Peyer's patch (tissue), 4 donors: ENCODE measurements at regions not wholly inside any gene's neighbourhood (a gene's known extent, or its start where the extent isn't known, plus 50 kb on each side); places are given as distances from the start of the nearest gene placed in this dataset.
"Not testable (repeated sequence)": the region's sequence is repeated elsewhere in the genome, so short reads cannot be mapped to it uniquely, and the experiment has no call there.

Experiments
- DNase-seq, 3 donors: peaks; one replicate each; pipeline ENCODE4 v3.0.0-alpha.2; 2017 to 2019
- H3K27ac ChIP-seq, 4 donors: fragments of 200-600 bp; sonication (generic); one replicate each; pipeline ENCODE4 v1.5.1; 2016 to 2019
- H3K27me3 ChIP-seq, 2 donors: fragments of 200-600 bp; sonication (generic); one replicate each; pipeline ENCODE4 v1.5.1; 2019
- H3K36me3 ChIP-seq, 3 donors: fragments of 200-600 bp; sonication (generic); one replicate each; pipeline ENCODE4 v1.5.1; 2016 to 2019
- H3K4me1 ChIP-seq, 4 donors: fragments of 200-600 bp; sonication (generic); one replicate each; pipeline ENCODE4 v1.5.1; 2016 to 2019
- H3K4me3 ChIP-seq, 4 donors: fragments of 200-600 bp; sonication (generic); 1 replicate in 3 of 4; 2 replicates in 1 of 4; pipeline ENCODE4 v1.5.1; 2016 to 2019; ENCODE audit warnings: mild to moderate bottlenecking in 1 of 4
- H3K9me3 ChIP-seq, 4 donors: fragments of 200-600 bp; sonication (generic); one replicate each; pipeline ENCODE4 v1.5.1; 2016 to 2019; ENCODE audit warnings: mild to moderate bottlenecking in 1 of 4
- CTCF ChIP-seq, 6 experiments: fragments of 450-650 bp in 4 of 6; fragments of 200-600 bp in 2 of 6; sonication (generic) in 1 of 6; IDR thresholded peaks; one replicate each; pipeline ENCODE4 v1.5.1; 2017 to 2019; ENCODE audit warnings: antibody characterized with exemption in 6 of 6, mild to moderate bottlenecking in 3 of 6, moderate library complexity in 1 of 6
- POLR2A ChIP-seq, 2 donors: fragments of 450-650 bp; IDR thresholded peaks; one replicate each; pipeline ENCODE4 v1.5.1; 2017; ENCODE audit warnings: antibody characterized with exemption in 2 of 2, mild to moderate bottlenecking in 2 of 2, moderate library complexity in 2 of 2

GRCh38 chr13:63285426-63285825 lies 1869.8 kb upstream of the PCDH20 start:
- TF ChIP-seq POLR2A (IDR thresholded peaks at IDR 0.05): no peak
- no peak for TF ChIP-seq CTCF (IDR thresholded peaks at IDR 0.05)
- no peak for DNase-seq
- H3K27me3 ChIP-seq: no peaks in the 10 kb centered on the region
- H3K4me1 ChIP-seq: no peaks in the 10 kb centered on the region
- H3K36me3 ChIP-seq: no peaks in the 10 kb centered on the region
- no peak overlapping the region for H3K4me3 ChIP-seq
- no peak overlapping the region for H3K27ac ChIP-seq
- H3K9me3 ChIP-seq: no peaks in the 10 kb centered on the region

- Histone ChIP-seq H3K36me3 (no peaks in the 10 kb centered on the region), H3K9me3 (no peaks in the 10 kb centered on the region), H3K27me3 (no peaks in the 10 kb centered on the region), H3K27ac (no peak overlapping the region), H3K4me1 (no peaks in the 10 kb centered on the region), H3K4me3 (no peak overlapping the region)
- TF ChIP-seq CTCF (IDR thresholded peaks at IDR 0.05) (no peak), POLR2A (IDR thresholded peaks at IDR 0.05) (no peak)
- DNase-seq: no peak
Observed at GRCh38 chr13:63279136-63279535, 1863.5 kb upstream of the PCDH20 start.

- TF ChIP-seq CTCF (IDR thresholded peaks at IDR 0.05): no peak
- TF ChIP-seq POLR2A (IDR thresholded peaks at IDR 0.05): no peak
- Histone ChIP-seq H3K4me3 (no peak overlapping the region), H3K27me3 (no peaks in the 10 kb centered on the region), H3K27ac (no peak overlapping the region), H3K36me3 (no peaks in the 10 kb centered on the region), H3K4me1 (no peaks in the 10 kb centered on the region), H3K9me3 (no peaks in the 10 kb centered on the region)
- DNase-seq: no peak
Observed at GRCh38 chr13:63274772-63275171, 1859.1 kb upstream of the PCDH20 start.

- no peaks in the 10 kb centered on the region for H3K27me3 ChIP-seq
- no peaks in the 10 kb centered on the region for H3K9me3 ChIP-seq
Observed at GRCh38 chr13:63249411-63250187, 1834.0 kb upstream of the PCDH20 start.

GRCh38 chr13:63236667-63237396 lies 1821.2 kb upstream of the PCDH20 start:
- not testable (repeated sequence) for DNase-seq, H3K27ac ChIP-seq, H3K4me1 ChIP-seq, H3K4me3 ChIP-seq, H3K36me3 ChIP-seq, H3K27me3 ChIP-seq, H3K9me3 ChIP-seq

More at GRCh38 chr13:63249411-63250187, 1834.0 kb upstream of the PCDH20 start:
- no peak for DNase-seq
- Histone ChIP-seq H3K36me3 (no peaks in the 10 kb centered on the region), H3K4me3 (no peak overlapping the region), H3K27ac (no peak overlapping the region), H3K4me1 (no peaks in the 10 kb centered on the region)
- no peak for TF ChIP-seq CTCF (IDR thresholded peaks at IDR 0.05)
- no peak for TF ChIP-seq POLR2A (IDR thresholded peaks at IDR 0.05)

GRCh38 chr13:63218596-63218995 lies 1802.9 kb upstream of the PCDH20 start:
- not testable (repeated sequence) for H3K4me3 ChIP-seq, DNase-seq, H3K36me3 ChIP-seq, H3K27me3 ChIP-seq, H3K4me1 ChIP-seq, H3K27ac ChIP-seq, H3K9me3 ChIP-seq
